ENCODE measurements at regions not wholly inside any gene's neighbourhood (a gene's known extent, or its start where the extent isn't known, plus 50 kb on each side); places are given as distances from the start of the nearest gene placed in this dataset.

DNA sequence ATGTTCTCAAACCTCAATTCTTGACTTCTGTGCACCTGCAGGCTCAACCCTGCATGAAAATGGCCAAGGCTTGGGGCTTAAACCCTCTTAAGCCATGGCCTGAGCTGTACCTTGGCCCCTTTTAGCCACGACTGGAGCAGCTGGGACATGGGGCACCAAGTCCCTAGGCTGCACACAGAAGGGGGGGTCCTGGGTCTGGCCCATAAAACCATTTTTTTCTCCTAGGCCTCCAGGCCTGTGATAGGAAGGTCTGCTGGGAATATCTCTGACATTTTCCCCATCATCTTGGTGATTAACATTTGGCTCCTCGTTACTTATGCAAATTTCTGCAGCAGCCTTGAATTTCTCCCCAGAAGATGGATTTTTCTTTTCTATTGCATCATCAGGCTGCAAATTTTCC lies 119.4 kb upstream of the VGLL2 start:
- no peak for TF ChIP-seq POLR2A (IDR thresholded peaks at IDR 0.05)
- TF ChIP-seq, protein P1, sequence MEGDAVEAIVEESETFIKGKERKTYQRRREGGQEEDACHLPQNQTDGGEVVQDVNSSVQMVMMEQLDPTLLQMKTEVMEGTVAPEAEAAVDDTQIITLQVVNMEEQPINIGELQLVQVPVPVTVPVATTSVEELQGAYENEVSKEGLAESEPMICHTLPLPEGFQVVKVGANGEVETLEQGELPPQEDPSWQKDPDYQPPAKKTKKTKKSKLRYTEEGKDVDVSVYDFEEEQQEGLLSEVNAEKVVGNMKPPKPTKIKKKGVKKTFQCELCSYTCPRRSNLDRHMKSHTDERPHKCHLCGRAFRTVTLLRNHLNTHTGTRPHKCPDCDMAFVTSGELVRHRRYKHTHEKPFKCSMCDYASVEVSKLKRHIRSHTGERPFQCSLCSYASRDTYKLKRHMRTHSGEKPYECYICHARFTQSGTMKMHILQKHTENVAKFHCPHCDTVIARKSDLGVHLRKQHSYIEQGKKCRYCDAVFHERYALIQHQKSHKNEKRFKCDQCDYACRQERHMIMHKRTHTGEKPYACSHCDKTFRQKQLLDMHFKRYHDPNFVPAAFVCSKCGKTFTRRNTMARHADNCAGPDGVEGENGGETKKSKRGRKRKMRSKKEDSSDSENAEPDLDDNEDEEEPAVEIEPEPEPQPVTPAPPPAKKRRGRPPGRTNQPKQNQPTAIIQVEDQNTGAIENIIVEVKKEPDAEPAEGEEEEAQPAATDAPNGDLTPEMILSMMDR (IDR thresholded peaks at IDR 0.05 in 4 of 5, conservative IDR thresholded peaks at IDR 0.05 in 1 of 5): no peak

All from gastrocnemius medialis (tissue), 4 donors.